Keratinocyte (primary cell): ENCODE measurements at regions not wholly inside any gene's neighbourhood (a gene's known extent, or its start where the extent isn't known, plus 50 kb on each side); places are given as distances from the start of the nearest gene placed in this dataset.

Experiments
- DNase-seq: peaks from one replicate; pipeline ENCODE4 v3.0.0-alpha.2; 2011; ENCODE audit warnings: low read depth, missing footprints, low spot score
- FAIRE-seq: peaks from 2 replicates; lab custom pipeline; 2011; peaks lifted over from hg19 to GRCh38; lab: Jason Lieb, UNC
- H2AFZ ChIP-seq: 2 replicates; pipeline ENCODE4 v1.6.0; 2012; ENCODE audit warnings: low read length, control low read depth, inconsistent platforms; ENCODE audit not compliant: control insufficient read depth
- H3K27ac ChIP-seq: 2 replicates; pipeline ENCODE4 v1.5.1; 2011; ENCODE audit warnings: low read length; ENCODE audit not compliant: control insufficient read depth, insufficient read depth
- H3K27me3 ChIP-seq: 3 replicates; pipeline ENCODE4 v1.6.0; 2011; ENCODE audit warnings: low read length; ENCODE audit not compliant: control insufficient read depth, insufficient read depth; ENCODE audit errors: extremely low read depth
- H3K36me3 ChIP-seq, 2 experiments: 2 replicates in 1 of 2; 3 replicates in 1 of 2; pipeline ENCODE4 v1.5.1; 2011; ENCODE audit warnings: low read length in 2 of 2, mild to moderate bottlenecking in 1 of 2; ENCODE audit not compliant: control insufficient read depth in 2 of 2, insufficient read depth in 2 of 2; ENCODE audit errors: extremely low read depth in 1 of 2
- H3K4me1 ChIP-seq: 3 replicates; pipeline ENCODE4 v1.5.1; 2011; ENCODE audit warnings: low read length; ENCODE audit not compliant: control insufficient read depth, insufficient read depth; ENCODE audit errors: extremely low read depth
- H3K4me2 ChIP-seq: 3 replicates; pipeline ENCODE4 v1.6.0; 2011; ENCODE audit warnings: low read depth, low read length; ENCODE audit not compliant: control insufficient read depth, insufficient read depth; ENCODE audit errors: extremely low read depth
- H3K4me3 ChIP-seq, 3 experiments: fragments of 200-600 bp in 1 of 3; sonication (generic) in 1 of 3; 2 replicates in 2 of 3; 3 replicates in 1 of 3; pipeline ENCODE4 v1.5.1; 2011 to 2016; ENCODE audit warnings: low read length in 3 of 3, mild to moderate bottlenecking in 3 of 3, control low read depth in 2 of 3, inconsistent platforms in 1 of 3, low read depth in 1 of 3, mixed read lengths in 1 of 3, mixed run types in 1 of 3, moderate library complexity in 1 of 3; ENCODE audit not compliant: control insufficient read depth in 2 of 3, insufficient read depth in 2 of 3; ENCODE audit errors: extremely low read depth in 1 of 3
- H3K79me2 ChIP-seq: 2 replicates; pipeline ENCODE4 v1.6.0; 2012; ENCODE audit warnings: low read length; ENCODE audit not compliant: control insufficient read depth, insufficient read depth
- H3K9ac ChIP-seq: 3 replicates; pipeline ENCODE4 v1.6.0; 2011; ENCODE audit warnings: low read length; ENCODE audit not compliant: control insufficient read depth, insufficient read depth; ENCODE audit errors: extremely low read depth
- H3K9me1 ChIP-seq: 3 replicates; pipeline ENCODE4 v1.6.0; 2011; ENCODE audit warnings: low read length; ENCODE audit not compliant: control insufficient read depth, insufficient read depth; ENCODE audit errors: extremely low read depth
- H3K9me3 ChIP-seq: 2 replicates; pipeline ENCODE4 v1.5.1; 2012; ENCODE audit warnings: low read depth, low read length; ENCODE audit not compliant: control insufficient read depth
- H4K20me1 ChIP-seq: 3 replicates; pipeline ENCODE4 v1.6.0; 2011; ENCODE audit warnings: low read length; ENCODE audit not compliant: control insufficient read depth, insufficient read depth; ENCODE audit errors: extremely low read depth
- CTCF ChIP-seq, 3 experiments: IDR thresholded peaks in 1 of 3; conservative IDR thresholded peaks in 1 of 3; optimal IDR thresholded peaks in 1 of 3; 2 replicates in 2 of 3; 3 replicates in 1 of 3; pipeline versions ENCODE3 to v1.5.1; 2011; ENCODE audit warnings: low read length in 3 of 3, mild to moderate bottlenecking in 3 of 3, moderate library complexity in 2 of 3, control low read depth in 1 of 3, inconsistent platforms in 1 of 3; ENCODE audit not compliant: insufficient read depth in 2 of 3; ENCODE audit errors: extremely low read depth in 1 of 3
- EZH2 ChIP-seq: IDR thresholded peaks from one replicate; pipeline ENCODE4 v1.6.1; 2012; ENCODE audit warnings: inconsistent platforms, mild to moderate bottlenecking, low read length, moderate library complexity
- dilution Hi-C: fragments of 300-500 bp; cut with MboI; formaldehyde crosslinking; loops from one replicate; pipeline ENCODE4 v1.7.0; 2020; ENCODE audit warnings: low sequenced_read_pairs; ENCODE audit not compliant: extremely low pct_ligation_motif_present

GRCh38 chr12:111242184-111242583 lies 126.7 kb downstream of the PHETA1 start:
- H3K36me3 ChIP-seq, result no peaks in the 10 kb centered on the region
- no peak overlapping the region for H2AFZ ChIP-seq
- no peaks in the 10 kb centered on the region for H3K9me3 ChIP-seq
- dilution Hi-C loops, result no loop called here
- no peak overlapping the region for H3K4me3 ChIP-seq
- DNase-seq, result no peak
- no peak overlapping the region for H3K27ac ChIP-seq
- FAIRE-seq, result no peak
- H3K9me1 ChIP-seq, result no peaks in the 10 kb centered on the region
- H3K9ac ChIP-seq, result no peak overlapping the region
- H3K4me1 ChIP-seq, result no peaks in the 10 kb centered on the region
- peaks cover 6% of the 10 kb centered on the region for H3K27me3 ChIP-seq
- no peak for TF ChIP-seq EZH2
- no peak for TF ChIP-seq CTCF (optimal IDR thresholded peaks at IDR 0.05 in 1 of 3, IDR thresholded peaks at IDR 0.05 in 1 of 3, conservative IDR thresholded peaks at IDR 0.05 in 1 of 3; ENCODE audit: extremely low read depth in 1 of 3, insufficient read depth in 2 of 3, low read length in 3 of 3)
- H3K4me2 ChIP-seq, result no peak overlapping the region
- no peaks in the 10 kb centered on the region for H3K79me2 ChIP-seq
- no peaks in the 10 kb centered on the region for H4K20me1 ChIP-seq

DNA sequence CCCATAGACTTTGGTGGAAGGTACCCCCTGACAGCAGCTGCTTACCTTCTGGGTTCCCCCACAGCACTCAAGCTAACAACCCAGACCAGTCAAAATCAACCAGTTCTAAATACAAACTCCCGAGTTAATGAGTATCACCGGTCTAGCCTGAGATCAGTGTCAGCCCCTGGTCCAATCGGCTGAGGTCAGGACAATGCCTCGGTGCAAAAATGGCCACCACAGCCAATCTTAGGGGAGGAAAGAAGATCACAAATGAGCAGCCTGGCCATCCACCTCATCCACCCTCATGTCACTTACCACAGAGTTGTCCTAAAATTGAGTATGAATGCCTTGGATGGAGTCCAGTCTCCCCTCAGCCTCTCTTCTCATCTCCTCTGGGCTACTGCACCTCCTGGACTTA lies 128.5 kb downstream of the PHETA1 start:
- H4K20me1 ChIP-seq, result no peaks in the 10 kb centered on the region
- H3K9ac ChIP-seq, result no peak overlapping the region
- H3K9me3 ChIP-seq, result no peaks in the 10 kb centered on the region
- DNase-seq, result no peak
- H3K9me1 ChIP-seq, result no peaks in the 10 kb centered on the region
- H3K4me1 ChIP-seq, result no peaks in the 10 kb centered on the region
- H3K4me3 ChIP-seq, result no peak overlapping the region
- no peaks in the 10 kb centered on the region for H3K79me2 ChIP-seq
- no peak overlapping the region for H3K27ac ChIP-seq
- FAIRE-seq, result no peak
- no peak for TF ChIP-seq CTCF (optimal IDR thresholded peaks at IDR 0.05 in 1 of 3, IDR thresholded peaks at IDR 0.05 in 1 of 3, conservative IDR thresholded peaks at IDR 0.05 in 1 of 3; ENCODE audit: extremely low read depth in 1 of 3, insufficient read depth in 2 of 3, low read length in 3 of 3)
- TF ChIP-seq EZH2, result no peak
- H2AFZ ChIP-seq, result no peak overlapping the region
- H3K27me3 ChIP-seq, result peaks cover 11% of the 10 kb centered on the region
- no peak overlapping the region for H3K4me2 ChIP-seq
- no peaks in the 10 kb centered on the region for H3K36me3 ChIP-seq
- dilution Hi-C loops, result no loop called here
